VCaP (cell line): ENCODE measurements at regions not wholly inside any gene's neighbourhood (a gene's known extent, or its start where the extent isn't known, plus 50 kb on each side); places are given as distances from the start of the nearest gene placed in this dataset.

Source experiments
- H3K27ac ChIP-seq: fragments of 450-650 bp; 2 replicates; pipeline ENCODE4 v1.5.1; 2017
- TF ChIP-seq, protein P1 (sequence below): fragments of 450-650 bp; conservative IDR thresholded peaks from 2 replicates; pipeline ENCODE4 v1.5.1; 2017; ENCODE audit warnings: mild to moderate bottlenecking, moderate library complexity

DNA sequence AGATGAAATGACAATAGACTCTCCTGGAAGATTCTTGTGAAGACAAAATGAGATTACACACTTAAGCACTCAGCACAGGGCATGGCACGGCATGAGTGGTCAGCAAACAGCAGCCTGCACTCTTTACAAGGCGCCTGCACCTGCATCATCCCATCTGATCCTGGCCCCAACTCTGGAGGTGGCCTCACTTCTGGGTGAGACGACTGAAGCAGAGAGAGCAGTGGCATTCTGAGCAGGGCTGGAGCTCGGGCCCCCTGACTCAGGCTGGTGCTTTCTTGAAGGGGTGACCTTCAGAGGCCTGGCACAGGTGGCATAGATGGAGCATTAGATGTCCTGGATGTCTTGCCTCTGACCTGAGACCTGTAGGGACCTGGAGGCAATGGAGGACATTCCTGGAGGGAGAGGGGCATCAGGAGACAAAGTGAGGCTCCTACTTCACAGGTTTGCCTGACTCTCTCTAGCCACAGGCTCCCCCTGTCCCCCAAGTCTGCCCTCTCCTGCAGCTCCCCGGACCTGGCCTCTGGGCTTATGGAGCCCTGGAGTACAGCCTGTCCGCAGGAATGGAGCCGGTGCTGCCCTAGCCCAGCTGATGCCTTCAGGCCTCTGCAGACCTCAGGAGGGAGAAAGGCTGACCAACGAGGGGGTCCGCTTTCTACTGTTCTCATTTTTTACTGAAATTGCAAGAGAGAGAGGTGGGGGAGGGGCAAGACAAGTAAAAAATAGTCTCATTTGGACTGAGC, 65.5 kb upstream of the THY1 start:
- TF ChIP-seq, protein P1, sequence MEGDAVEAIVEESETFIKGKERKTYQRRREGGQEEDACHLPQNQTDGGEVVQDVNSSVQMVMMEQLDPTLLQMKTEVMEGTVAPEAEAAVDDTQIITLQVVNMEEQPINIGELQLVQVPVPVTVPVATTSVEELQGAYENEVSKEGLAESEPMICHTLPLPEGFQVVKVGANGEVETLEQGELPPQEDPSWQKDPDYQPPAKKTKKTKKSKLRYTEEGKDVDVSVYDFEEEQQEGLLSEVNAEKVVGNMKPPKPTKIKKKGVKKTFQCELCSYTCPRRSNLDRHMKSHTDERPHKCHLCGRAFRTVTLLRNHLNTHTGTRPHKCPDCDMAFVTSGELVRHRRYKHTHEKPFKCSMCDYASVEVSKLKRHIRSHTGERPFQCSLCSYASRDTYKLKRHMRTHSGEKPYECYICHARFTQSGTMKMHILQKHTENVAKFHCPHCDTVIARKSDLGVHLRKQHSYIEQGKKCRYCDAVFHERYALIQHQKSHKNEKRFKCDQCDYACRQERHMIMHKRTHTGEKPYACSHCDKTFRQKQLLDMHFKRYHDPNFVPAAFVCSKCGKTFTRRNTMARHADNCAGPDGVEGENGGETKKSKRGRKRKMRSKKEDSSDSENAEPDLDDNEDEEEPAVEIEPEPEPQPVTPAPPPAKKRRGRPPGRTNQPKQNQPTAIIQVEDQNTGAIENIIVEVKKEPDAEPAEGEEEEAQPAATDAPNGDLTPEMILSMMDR: no peak
- no peak overlapping the region for H3K27ac ChIP-seq

- TF ChIP-seq, protein P1: no peak
- no peak overlapping the region for H3K27ac ChIP-seq
Measured at GRCh38 chr11:119486691-119487259, 63.8 kb upstream of the THY1 start.

DNA sequence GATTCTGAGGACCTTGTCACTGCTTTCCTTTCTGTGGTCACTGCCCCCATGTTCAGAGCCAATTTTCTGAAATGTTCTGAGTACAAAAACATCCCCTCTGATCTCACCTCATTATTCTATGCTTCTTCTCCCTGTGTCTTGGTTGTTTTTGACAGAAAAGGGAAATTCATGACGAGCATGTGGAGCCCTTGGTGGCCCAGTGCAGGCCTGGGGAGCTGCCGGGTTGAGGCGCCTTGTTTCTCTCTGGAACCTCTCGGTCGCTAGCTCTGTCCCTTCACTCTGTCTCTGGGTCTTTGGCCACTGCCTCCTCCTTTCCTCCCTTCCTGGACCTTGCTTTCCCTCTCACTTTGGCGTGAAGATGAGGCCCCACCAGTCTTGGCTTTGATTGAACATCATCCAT, 63.0 kb upstream of the THY1 start:
- TF ChIP-seq, protein P1: no peak
- H3K27ac ChIP-seq: no peak overlapping the region

- no peak overlapping the region for H3K27ac ChIP-seq
- TF ChIP-seq, protein P1: no peak; the same call in 1 of the 2 replicates
Measured at GRCh38 chr11:119484741-119485605, 62.0 kb upstream of the THY1 start.

DNA sequence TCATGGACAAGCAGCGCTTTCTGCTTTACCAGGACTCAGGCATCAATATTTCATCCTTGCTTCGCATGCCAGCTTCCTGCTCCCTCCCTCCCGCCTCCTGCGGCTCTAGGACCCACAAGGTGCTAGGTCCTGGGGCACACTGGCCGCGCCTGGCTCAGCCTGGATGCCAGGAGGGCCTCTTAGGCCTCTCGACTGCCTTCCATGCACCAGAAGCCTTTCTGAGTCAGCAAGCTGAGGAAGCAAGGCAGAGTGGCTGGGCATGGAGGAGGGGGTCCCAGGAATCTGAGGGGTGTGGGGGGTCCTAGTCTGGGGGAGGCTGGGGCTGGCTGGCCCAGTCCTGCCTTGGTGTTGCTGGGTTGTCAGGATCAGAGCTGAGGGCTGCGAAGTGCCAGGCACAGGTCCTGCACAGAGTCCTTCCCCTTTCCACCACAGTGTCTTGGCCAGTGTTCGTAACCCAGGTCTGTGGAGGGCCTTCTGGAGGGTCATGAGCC, 61.0 kb upstream of the THY1 start:
- no peak overlapping the region for H3K27ac ChIP-seq
- TF ChIP-seq, protein P1: no peak

- TF ChIP-seq, protein P1: no peak
- no peak overlapping the region for H3K27ac ChIP-seq
Measured at GRCh38 chr11:119483341-119483880, 60.4 kb upstream of the THY1 start.
